HCT116 (cell line): ENCODE measurements at regions not wholly inside any gene's neighbourhood (a gene's known extent, or its start where the extent isn't known, plus 50 kb on each side); places are given as distances from the start of the nearest gene placed in this dataset.
"Not testable (repeated sequence)": the region's sequence is repeated elsewhere in the genome, so short reads cannot be mapped to it uniquely, and the experiment has no call there.

ENCODE experiments used
- ATAC-seq: fragments of 200-7000 bp; cut with Tn5 transposase; 2 replicates; pipeline ENCODE4 v1.9.1; 2020; ENCODE audit warnings: mild to moderate bottlenecking, moderate library complexity
- BruUV-seq: library from RNA; stranded (reverse); fragments of 400-500 nt; replicated peaks from 2 replicates; lab custom pipeline; 2021; lab: Mats Ljungman, UMichigan
- CTCF ChIA-PET: fragments of 300-600 bp; sonication (Branson Sonifier 250); formaldehyde crosslinking; loops from one replicate; lab custom pipeline; 2021; ENCODE audit warnings: antibody characterized with exemption; lab: Charles Lee
- POLR2A ChIA-PET: fragments of 300-600, 350-600 bp; sonication (Branson Sonifier 250); formaldehyde crosslinking; loops from one replicate; lab custom pipeline; 2021; ENCODE audit warnings: antibody characterized with exemption; lab: Charles Lee
- RAD21 ChIA-PET, 2 experiments: fragments of 300-600 bp; sonication (Branson Sonifier 250); formaldehyde crosslinking; loops; one replicate each; lab custom pipeline; 2023; ENCODE audit warnings: low total read pairs in 2 of 2; ENCODE audit not compliant: uncharacterized antibody in 2 of 2, unreplicated experiment in 2 of 2, low non-redundant PET in 1 of 2; lab: Charles Lee
- DNase-seq: peaks from one replicate; pipeline ENCODE4 v3.0.0-alpha.2; 2010; ENCODE audit warnings: low read depth, low spot score
- H2AFZ ChIP-seq: fragments of 200-600 bp; shearing (Covaris generic), sonication (generic); 2 replicates; pipeline ENCODE4 v1.6.1; 2017; ENCODE audit warnings: low read depth, mixed run types, mixed read lengths, antibody characterized with exemption, low read length; ENCODE audit not compliant: poor library complexity, severe bottlenecking
- H3K27ac ChIP-seq: 2 replicates; pipeline ENCODE4 v1.5.1; 2012; ENCODE audit warnings: low read depth, low read length
- H3K27me3 ChIP-seq: fragments of 200-600 bp; sonication (generic); 2 replicates; pipeline ENCODE4 v1.6.1; 2016; ENCODE audit warnings: mixed run types, low read length, mixed read lengths; ENCODE audit not compliant: insufficient read depth
- H3K36me3 ChIP-seq, 2 experiments: fragments of 200-500 bp in 1 of 2; fragments of 200-600 bp in 1 of 2; sonication (Bioruptor generic) in 1 of 2; sonication (generic) in 1 of 2; 2 replicates each; pipeline versions ENCODE4 v1.5.1 to v1.6.1; 2014 to 2016; ENCODE audit warnings: low read length in 2 of 2, inconsistent platforms in 1 of 2, mixed read lengths in 1 of 2, mixed run types in 1 of 2; ENCODE audit not compliant: insufficient read depth in 2 of 2, control insufficient read depth in 1 of 2
- H3K4me1 ChIP-seq, 2 experiments: fragments of 200-600 bp in 1 of 2; sonication (generic) in 1 of 2; 2 replicates each; pipeline versions ENCODE4 v1.5.1 to v1.6.1; 2012 to 2017; ENCODE audit warnings: low read length in 2 of 2, inconsistent platforms in 1 of 2, mild to moderate bottlenecking in 1 of 2, mixed read lengths in 1 of 2, mixed run types in 1 of 2, moderate library complexity in 1 of 2; ENCODE audit not compliant: insufficient read depth in 2 of 2, control insufficient read depth in 1 of 2
- H3K4me2 ChIP-seq: fragments of 200-600 bp; sonication (generic); 2 replicates; pipeline ENCODE4 v1.6.1; 2017; ENCODE audit warnings: mixed run types, low read length, mixed read lengths
- H3K4me3 ChIP-seq, 2 experiments: fragments of 200-600 bp in 1 of 2; sonication (generic) in 1 of 2; replicated peaks in 1 of 2; 2 replicates each; pipeline ENCODE4 v1.5.1; 2011 to 2016; ENCODE audit warnings: low read length in 2 of 2, control low read depth in 1 of 2, low read depth in 1 of 2, mild to moderate bottlenecking in 1 of 2, mixed read lengths in 1 of 2, mixed run types in 1 of 2
- H3K79me2 ChIP-seq: fragments of 200-600 bp; sonication (generic); 2 replicates; pipeline ENCODE4 v1.6.1; 2017; ENCODE audit warnings: mild to moderate bottlenecking, mixed run types, low read length, moderate library complexity, mixed read lengths; ENCODE audit not compliant: insufficient read depth
- H3K9ac ChIP-seq: fragments of 200-600 bp; sonication (generic); 2 replicates; pipeline ENCODE4 v1.6.1; 2016; ENCODE audit warnings: low read length, mixed read lengths
- H3K9me2 ChIP-seq: fragments of 200-600 bp; sonication (generic), shearing (Covaris generic); 2 replicates; pipeline ENCODE4 v1.6.1; 2017; ENCODE audit warnings: mixed run types, mild to moderate bottlenecking, moderate library complexity; ENCODE audit not compliant: insufficient read depth
- H3K9me3 ChIP-seq, 2 experiments: fragments of 200-500 bp in 1 of 2; fragments of 200-600 bp in 1 of 2; sonication (Bioruptor generic) in 1 of 2; sonication (generic) in 1 of 2; 2 replicates each; pipeline ENCODE4 v1.6.1; 2014 to 2017; ENCODE audit warnings: low read length in 2 of 2, mixed read lengths in 2 of 2, inconsistent platforms in 1 of 2, low read depth in 1 of 2, mild to moderate bottlenecking in 1 of 2, mixed run types in 1 of 2, moderate library complexity in 1 of 2; ENCODE audit not compliant: control insufficient read depth in 1 of 2, insufficient read depth in 1 of 2
- H4K20me1 ChIP-seq: fragments of 200-600 bp; sonication (generic), shearing (Covaris generic); 2 replicates; pipeline ENCODE4 v1.6.1; 2017; ENCODE audit warnings: mixed run types, mild to moderate bottlenecking, moderate library complexity; ENCODE audit not compliant: insufficient read depth
- ATF3 ChIP-seq: IDR thresholded peaks from 2 replicates; pipeline ENCODE4 v1.6.1; 2012
- POLR2A ChIP-seq: IDR thresholded peaks from 2 replicates; pipeline ENCODE4 v1.7.0; 2011; ENCODE audit warnings: borderline replicate concordance; ENCODE audit not compliant: insufficient read depth, insufficient read length; ENCODE audit errors: extremely low read depth
- ZNF274 ChIP-seq: fragments of 200-500 bp; sonication (Bioruptor generic); IDR thresholded peaks from 2 replicates; pipeline ENCODE4 v1.6.1; 2014; ENCODE audit warnings: mild to moderate bottlenecking, low read depth, low read length, inconsistent platforms
- intact Hi-C: fragments of 100-400 bp; cut with micrococcal nuclease; formaldehyde crosslinking; loops from 2 replicates; pipeline ENCODE4 v1.10.0; 2022
- TF ChIP-seq, protein P1 (sequence below): IDR thresholded peaks from 2 replicates; pipeline ENCODE4 v1.6.1; 2012; ENCODE audit warnings: low read depth

DNA sequence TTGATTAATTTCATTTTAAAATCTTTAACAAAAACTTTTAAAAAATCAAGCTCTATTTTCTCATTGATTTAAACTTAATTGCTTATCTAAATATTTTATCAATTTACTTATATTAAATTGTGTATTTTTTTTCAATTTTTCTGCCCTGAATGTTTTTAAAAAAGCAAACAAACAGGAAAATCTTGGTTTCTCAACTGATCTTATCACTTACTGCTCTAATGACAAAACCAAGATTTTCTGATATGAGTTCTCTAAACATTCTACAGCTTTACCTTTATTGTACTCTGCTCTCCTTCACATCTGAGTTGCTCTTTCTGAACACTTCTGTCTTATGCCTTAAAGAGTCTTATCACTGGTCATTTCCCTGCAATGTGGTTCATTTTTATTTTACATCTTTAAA lies 587.8 kb upstream of the BCHE start (continued):
- TF ChIP-seq, protein P1, sequence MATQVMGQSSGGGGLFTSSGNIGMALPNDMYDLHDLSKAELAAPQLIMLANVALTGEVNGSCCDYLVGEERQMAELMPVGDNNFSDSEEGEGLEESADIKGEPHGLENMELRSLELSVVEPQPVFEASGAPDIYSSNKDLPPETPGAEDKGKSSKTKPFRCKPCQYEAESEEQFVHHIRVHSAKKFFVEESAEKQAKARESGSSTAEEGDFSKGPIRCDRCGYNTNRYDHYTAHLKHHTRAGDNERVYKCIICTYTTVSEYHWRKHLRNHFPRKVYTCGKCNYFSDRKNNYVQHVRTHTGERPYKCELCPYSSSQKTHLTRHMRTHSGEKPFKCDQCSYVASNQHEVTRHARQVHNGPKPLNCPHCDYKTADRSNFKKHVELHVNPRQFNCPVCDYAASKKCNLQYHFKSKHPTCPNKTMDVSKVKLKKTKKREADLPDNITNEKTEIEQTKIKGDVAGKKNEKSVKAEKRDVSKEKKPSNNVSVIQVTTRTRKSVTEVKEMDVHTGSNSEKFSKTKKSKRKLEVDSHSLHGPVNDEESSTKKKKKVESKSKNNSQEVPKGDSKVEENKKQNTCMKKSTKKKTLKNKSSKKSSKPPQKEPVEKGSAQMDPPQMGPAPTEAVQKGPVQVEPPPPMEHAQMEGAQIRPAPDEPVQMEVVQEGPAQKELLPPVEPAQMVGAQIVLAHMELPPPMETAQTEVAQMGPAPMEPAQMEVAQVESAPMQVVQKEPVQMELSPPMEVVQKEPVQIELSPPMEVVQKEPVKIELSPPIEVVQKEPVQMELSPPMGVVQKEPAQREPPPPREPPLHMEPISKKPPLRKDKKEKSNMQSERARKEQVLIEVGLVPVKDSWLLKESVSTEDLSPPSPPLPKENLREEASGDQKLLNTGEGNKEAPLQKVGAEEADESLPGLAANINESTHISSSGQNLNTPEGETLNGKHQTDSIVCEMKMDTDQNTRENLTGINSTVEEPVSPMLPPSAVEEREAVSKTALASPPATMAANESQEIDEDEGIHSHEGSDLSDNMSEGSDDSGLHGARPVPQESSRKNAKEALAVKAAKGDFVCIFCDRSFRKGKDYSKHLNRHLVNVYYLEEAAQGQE = no peak
- TF ChIP-seq ZNF274 (no peak), ATF3 (no peak), POLR2A (no peak)
- TF ChIP-seq, all 23 proteins: peak for 0

DNA sequence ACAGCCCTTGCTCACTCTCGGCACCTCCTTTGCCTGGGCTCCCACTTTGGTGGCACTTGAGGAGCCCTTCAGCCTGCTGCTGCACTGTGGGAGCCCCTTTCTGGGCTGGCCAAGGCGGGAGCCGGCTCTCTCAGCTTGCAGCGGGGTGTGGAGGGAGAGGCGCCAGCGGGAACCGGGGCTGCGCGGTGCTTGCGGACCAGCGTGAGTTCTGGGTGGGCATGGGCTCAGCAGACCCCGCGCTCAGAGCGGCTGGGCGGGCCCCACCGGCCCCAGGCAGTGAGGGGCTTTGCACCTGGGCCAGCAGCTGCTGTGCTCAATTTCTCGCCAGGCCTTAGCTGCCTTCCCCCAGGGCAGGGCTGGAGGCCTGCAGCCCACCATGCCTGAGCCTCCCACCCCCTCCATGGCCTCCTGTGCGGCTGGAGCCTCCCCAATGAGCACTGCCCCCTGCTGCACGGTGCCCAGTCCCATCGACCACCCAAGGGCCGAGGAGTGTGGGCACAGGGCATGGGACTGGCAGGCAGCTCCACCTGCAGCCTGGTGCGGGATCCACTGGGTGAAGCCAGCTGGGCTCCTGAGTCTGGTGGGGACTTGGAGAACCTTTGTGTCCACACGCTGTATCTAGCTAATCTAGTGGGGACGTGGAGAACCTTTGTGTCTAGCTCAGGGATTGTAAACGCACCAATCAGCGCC lies 586.7 kb upstream of the BCHE start:
- RAD21 ChIA-PET = not testable (repeated sequence)

More for the DNA sequence above, 586.7 kb upstream of the BCHE start:
- H3K4me1 ChIP-seq, DNase-seq, H3K36me3 ChIP-seq, H3K4me3 ChIP-seq, H3K4me2 ChIP-seq, H2AFZ ChIP-seq, POLR2A ChIA-PET, CTCF ChIA-PET, ATAC-seq, BruUV-seq, H3K9me2 ChIP-seq, H4K20me1 ChIP-seq, H3K27ac ChIP-seq, H3K9ac ChIP-seq, H3K9me3 ChIP-seq, H3K27me3 ChIP-seq, intact Hi-C loops, H3K79me2 ChIP-seq: not testable (repeated sequence)
